ENCODE measurements at regions not wholly inside any gene's neighbourhood (a gene's known extent, or its start where the extent isn't known, plus 50 kb on each side); places are given as distances from the start of the nearest gene placed in this dataset.

DNA sequence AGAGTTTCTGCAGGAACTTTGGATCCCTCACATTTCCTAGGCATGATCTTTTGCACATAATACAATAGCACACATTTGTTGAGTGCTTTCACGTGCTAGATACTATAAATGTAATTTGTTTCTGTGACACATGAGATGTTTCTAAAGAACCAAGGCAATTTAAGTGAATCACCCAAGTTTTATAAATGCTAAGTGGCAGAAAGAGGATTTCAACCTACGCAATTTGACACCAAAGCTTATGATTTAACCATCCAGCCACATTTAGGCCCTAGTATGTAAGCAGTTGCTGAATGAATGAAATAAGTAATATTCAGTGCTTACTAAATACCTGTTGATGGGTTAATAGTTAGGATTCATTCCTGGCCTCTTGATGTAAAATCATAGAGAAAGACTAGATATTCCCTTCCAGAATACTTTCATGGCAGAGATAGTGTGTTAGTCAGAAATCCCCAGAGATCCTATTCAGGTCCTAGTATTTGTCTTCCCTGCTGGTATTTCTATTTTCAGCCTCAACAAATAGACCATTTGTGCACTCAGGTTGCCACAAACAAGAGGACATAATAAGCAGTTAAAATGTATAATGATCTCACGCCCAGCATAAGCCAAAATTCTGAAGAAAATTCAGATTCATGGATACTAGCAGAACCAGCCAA, 572.6 kb downstream of the IPMK start:
- no peak for ATAC-seq
- no peak overlapping the region for H3K27ac ChIP-seq
- WGBS (ENCODE audit: insufficient coverage, low coverage, low lambda C conversion rate, missing lambda C conversion rate): 70% methylated on average over 3 of the region's 3 CpGs
- no peaks in the 10 kb centered on the region for H3K27me3 ChIP-seq
- intact Hi-C loops (cut with DNase I): no loop called here
- no peak for TF ChIP-seq POLR2A (IDR thresholded peaks at IDR 0.05)
- TF ChIP-seq, protein P1, sequence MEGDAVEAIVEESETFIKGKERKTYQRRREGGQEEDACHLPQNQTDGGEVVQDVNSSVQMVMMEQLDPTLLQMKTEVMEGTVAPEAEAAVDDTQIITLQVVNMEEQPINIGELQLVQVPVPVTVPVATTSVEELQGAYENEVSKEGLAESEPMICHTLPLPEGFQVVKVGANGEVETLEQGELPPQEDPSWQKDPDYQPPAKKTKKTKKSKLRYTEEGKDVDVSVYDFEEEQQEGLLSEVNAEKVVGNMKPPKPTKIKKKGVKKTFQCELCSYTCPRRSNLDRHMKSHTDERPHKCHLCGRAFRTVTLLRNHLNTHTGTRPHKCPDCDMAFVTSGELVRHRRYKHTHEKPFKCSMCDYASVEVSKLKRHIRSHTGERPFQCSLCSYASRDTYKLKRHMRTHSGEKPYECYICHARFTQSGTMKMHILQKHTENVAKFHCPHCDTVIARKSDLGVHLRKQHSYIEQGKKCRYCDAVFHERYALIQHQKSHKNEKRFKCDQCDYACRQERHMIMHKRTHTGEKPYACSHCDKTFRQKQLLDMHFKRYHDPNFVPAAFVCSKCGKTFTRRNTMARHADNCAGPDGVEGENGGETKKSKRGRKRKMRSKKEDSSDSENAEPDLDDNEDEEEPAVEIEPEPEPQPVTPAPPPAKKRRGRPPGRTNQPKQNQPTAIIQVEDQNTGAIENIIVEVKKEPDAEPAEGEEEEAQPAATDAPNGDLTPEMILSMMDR (IDR thresholded peaks at IDR 0.05): no peak
- peaks cover 0 to 3% (median 0%) of the 10 kb centered on the region in 4 donors for H3K4me1 ChIP-seq
- no peak for DNase-seq
- no peaks in the 10 kb centered on the region for H3K9me3 ChIP-seq
- no peak overlapping the region for H3K4me3 ChIP-seq
- H3K36me3 ChIP-seq: no peaks in the 10 kb centered on the region

DNA sequence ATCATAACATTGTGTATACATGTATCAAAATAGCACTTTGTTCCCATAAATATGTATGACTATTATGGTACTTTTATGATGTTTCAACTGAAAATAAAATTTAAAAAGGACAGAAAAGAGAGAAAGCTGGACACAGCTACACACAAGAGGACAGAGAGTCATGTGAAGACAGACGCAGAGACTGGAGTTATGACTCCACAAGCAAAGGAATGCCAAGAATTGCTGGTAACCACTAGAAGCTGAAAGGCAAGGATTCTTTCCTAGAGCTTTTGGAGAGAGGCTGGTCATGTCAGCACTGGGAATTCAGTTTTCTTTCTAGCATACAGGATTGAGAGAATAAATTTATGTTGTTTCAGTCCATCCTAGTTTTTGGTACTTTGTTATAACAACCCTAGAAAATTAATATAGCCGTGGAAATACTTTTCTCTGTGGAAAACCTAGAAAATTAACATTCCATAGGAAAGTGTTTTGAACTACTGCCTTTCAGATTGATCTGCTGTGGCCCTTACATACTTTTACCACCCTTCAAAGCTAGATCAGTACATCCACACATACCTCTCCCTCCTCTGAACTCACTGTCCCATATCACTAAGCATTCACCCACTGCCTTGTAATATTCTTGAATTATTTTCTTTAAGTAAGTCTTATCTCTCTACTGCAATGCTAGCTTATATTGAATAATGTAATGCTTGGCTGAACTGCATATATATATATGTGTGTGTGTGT, 575.3 kb downstream of the IPMK start:
- TF ChIP-seq, protein P1 (IDR thresholded peaks at IDR 0.05): no peak
- TF ChIP-seq POLR2A (IDR thresholded peaks at IDR 0.05): no peak
- no peaks in the 10 kb centered on the region for H3K27me3 ChIP-seq
- no peaks in the 10 kb centered on the region for H3K4me1 ChIP-seq
- no peaks in the 10 kb centered on the region for H3K9me3 ChIP-seq
- ATAC-seq (no peak), DNase-seq (no peak)
- intact Hi-C loops (cut with DNase I): no loop called here
- no peaks in the 10 kb centered on the region for H3K36me3 ChIP-seq
- no peak overlapping the region for H3K27ac ChIP-seq
- no peak overlapping the region for H3K4me3 ChIP-seq
- WGBS (ENCODE audit: insufficient coverage, low coverage, low lambda C conversion rate, missing lambda C conversion rate): 53% methylated on average over 2 of the region's 2 CpGs

DNA sequence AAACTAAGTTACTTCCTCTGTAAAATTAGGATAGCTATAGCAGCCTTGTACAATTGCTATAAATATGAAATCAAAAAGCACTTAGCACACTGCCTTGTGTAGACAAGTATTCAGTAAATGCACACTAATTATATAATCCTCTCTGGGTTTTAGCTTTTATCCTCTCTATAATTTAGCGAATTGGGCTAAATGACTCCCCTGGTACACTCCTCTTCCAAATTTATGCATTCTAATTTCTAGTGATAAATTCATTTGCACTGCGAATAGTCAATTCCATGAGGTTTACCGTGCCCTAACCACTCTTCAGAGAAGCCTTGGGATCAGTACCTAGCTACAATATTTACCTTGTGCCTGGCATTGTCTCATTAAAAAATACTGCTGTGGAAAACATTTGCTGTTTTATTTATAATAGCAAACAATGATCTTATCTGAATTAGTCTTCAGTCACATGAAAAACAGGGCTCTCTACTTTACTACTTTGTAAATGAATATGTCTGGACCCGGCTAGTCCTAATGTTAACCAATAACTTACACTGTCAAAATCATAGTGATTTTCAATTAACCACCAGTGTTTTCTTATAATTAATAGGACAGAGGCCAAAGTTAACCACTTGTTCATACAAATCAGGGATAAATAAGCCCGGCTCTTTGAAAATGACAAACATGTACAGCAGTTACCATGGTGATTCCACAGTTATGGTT, 577.9 kb downstream of the IPMK start:
- Histone ChIP-seq H3K36me3 (no peaks in the 10 kb centered on the region), H3K27ac (no peak overlapping the region), H3K4me1 (no peaks in the 10 kb centered on the region), H3K4me3 (no peak overlapping the region), H3K9me3 (no peaks in the 10 kb centered on the region), H3K27me3 (no peaks in the 10 kb centered on the region)
- WGBS (ENCODE audit: insufficient coverage, low coverage, low lambda C conversion rate, missing lambda C conversion rate): 62% methylated on average over 5 of the region's 5 CpGs
- DNase-seq (no peak), ATAC-seq (no peak)
- intact Hi-C loops (cut with DNase I): no loop called here
- TF ChIP-seq POLR2A (IDR thresholded peaks at IDR 0.05): no peak
- TF ChIP-seq, protein P1 (IDR thresholded peaks at IDR 0.05): no peak

DNA sequence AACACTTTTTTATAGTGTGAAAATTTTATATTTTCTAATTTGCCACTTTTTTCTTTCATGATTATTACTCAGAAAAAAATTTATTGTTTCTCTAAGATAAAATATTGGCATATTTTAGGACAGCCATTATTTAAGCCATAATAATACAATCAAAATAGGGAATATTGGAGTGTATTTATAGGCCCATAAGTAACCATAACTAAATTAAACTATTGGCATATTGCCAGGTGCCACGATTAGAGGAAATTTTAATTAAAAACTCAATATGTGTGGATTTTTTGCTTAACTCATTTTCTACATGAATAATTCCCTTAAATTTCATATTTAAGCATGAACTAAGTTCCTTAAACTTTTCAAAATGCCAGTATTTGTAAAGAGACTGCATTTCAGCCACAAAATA, 587.8 kb downstream of the IPMK start:
- DNase-seq (no peak), ATAC-seq (no peak)
- Histone ChIP-seq H3K9me3 (no peaks in the 10 kb centered on the region), H3K27me3 (no peaks in the 10 kb centered on the region), H3K36me3 (no peaks in the 10 kb centered on the region), H3K27ac (no peak overlapping the region), H3K4me1 (no peaks in the 10 kb centered on the region), H3K4me3 (no peak overlapping the region)
- no peak for TF ChIP-seq POLR2A (IDR thresholded peaks at IDR 0.05)
- TF ChIP-seq, protein P1 (IDR thresholded peaks at IDR 0.05): no peak
- intact Hi-C loops (cut with DNase I): no loop called here
- 73% methylated on average over 1 of the region's 1 CpG for WGBS (ENCODE audit: insufficient coverage, low coverage, low lambda C conversion rate, missing lambda C conversion rate)
